HPDE6-E6E7 (cell line): ENCODE measurements at regions not wholly inside any gene's neighbourhood (a gene's known extent, or its start where the extent isn't known, plus 50 kb on each side); places are given as distances from the start of the nearest gene placed in this dataset.

Experiments
- DNase-seq: peaks from one replicate; pipeline ENCODE4 v3.0.0; 2011; ENCODE audit warnings: missing footprints; ENCODE audit errors: extremely low spot score

DNA sequence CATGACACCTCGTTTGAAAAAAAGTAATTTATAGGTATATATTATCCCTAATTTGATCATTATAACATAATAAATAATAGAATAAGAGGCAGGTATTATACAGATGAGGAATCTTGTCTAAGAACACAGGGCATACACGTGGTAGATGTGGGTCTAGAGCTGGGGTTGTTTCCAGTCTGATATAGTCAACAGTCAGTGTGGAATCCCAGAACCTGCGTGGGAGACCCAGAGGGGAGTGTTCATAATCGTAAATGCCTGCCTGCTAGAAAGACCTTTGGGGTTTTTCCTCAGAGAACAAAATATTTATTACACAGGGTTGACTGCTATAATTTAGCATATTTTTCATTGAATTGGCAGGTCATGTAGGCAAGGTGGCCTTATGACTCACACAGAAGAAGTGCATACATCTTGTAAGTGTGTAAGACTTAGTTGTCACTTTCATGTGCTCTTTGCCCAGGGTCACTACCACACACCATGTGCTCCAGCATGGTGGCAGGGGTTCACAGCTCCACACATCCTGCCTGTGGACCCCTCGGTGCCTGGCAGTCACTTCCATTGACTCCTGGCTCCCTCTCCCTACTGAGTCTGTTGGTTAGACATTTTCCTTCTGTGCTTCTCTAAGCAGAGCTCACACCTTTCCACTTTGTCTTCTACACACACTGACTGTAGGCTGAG, 94.9 kb upstream of the IKZF1 start:
- no peak for DNase-seq

DNA sequence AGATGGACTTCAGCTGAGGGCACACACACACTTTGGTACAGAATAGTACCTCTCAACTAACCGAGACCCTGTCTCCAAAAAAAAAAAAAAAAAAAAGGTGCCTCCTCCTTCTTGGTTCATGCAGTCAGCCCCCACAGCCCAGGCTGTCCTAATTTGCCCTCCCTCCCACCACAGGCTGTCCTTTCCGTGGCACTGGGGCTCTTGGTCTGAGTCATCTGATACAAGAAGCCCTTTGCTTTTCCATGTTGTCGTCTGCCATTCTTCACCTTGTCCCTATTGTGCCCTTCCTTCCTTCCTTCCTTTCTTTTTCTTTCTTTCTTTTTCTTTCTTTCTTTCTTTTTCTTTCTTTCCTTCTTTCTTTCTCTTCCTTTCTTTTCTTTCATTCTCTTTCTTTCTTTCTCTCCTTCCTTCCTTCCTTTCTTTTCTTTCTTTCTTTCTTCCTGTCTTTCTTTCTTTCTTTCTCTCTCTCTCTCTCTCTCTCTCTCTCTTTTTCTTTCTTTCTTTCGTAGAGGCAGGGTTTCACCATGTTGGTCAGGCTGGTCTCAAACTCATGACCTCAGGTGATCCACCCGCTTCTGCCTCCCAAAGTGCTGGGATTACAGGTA, 96.0 kb upstream of the IKZF1 start:
- no peak for DNase-seq

DNA sequence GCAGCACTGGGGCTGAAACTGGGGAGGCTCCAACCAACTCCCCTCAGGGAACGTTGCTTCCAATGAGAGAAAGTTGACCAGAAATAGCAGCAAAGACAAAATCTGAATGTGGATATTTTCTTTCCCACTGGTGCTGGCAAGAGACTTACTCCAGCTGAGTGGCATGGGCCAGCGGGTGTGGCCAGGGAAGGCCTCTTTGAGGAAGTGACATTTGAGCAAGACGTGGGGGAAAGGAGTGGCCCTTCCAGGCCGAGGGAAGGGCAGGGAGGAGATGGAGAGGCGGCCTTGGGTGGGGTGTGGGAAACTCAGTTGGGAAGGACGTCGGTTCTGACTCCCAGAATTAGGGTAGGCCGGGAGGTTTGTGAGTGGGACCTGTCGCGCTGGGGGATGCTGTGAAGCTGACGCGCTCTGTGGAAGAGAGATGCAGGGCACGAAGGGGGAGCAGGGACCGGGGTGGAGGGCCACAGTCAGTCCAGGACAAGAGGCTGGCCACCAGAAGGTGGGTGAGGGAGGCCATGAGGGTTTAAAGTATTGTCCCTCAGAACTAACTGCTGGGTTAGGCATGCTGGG, 96.7 kb upstream of the IKZF1 start:
- no peak for DNase-seq

DNA sequence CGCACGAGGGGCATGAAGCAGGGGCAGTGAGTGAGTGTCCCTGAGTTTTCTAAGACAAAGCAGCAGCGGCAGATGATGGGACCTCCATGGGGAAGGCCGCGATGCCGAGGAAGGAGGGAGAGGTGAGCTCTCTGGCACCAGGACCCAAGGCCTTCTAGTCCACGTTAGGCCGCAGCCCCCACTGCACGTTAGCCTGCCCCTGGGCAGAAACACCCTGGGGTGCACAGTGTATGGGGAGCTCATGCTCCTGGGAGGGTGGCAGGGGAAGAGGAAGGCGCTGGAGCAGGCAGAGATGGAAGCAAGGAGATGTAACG, 97.3 kb upstream of the IKZF1 start:
- no peak for DNase-seq

DNA sequence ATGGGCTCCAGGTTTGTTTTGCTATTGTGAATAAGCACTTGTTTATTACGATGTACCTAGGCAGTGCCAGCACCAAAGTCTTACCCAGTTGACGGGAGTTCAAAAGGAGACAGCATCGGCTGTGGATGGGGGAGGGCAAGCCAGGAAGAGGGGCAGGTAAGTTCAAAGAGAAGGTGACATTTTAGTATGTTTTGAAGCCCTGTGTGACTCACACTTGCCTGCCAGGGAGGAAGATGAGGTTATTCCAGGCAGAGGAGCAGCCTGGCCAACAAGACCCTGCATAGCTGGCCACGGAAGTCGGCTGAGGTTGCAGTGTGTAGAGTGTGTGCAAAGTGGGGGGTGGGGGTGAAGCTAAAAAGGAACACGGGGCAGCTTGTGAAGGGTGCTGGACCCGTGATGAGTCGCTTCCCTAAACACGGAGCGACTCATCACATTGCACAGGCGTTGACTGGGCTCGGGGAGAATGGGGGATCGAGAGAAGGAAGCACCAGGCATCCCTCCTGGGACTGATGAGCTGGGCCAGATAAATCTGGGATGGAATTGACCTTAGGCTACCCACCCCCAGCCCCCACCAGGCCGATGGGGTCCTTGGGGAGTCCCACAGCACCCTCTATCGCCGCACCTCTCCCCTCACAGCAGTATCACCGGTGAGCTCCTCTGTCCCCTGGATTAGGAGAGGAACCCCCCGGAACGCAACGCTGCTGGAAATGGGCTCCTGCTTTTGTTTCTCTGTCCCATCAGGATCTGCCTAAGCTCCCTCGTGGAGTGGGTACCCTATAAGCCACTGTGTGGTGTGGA, 97.9 kb upstream of the IKZF1 start:
- DNase-seq: no peak

DNA sequence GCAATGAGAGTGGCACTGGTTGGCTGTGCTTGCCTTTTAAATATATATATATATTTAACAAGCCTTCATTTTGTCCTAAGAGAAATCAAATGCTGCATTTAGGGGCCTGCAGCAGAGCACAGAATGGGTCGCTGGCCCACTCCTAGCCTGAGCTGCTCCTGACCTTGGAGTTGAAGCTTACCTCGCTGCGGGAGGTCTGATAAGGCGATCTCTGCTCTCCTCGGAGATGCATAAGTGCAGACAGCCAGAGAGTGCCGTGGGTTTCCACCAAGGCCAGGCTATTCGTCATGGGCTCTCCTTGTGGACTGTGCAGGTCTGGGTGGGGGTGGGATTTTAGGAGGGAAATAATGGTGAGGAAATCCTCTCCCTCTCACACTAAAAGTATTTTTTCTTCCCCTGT, 99.5 kb upstream of the IKZF1 start:
- no peak for DNase-seq

DNA sequence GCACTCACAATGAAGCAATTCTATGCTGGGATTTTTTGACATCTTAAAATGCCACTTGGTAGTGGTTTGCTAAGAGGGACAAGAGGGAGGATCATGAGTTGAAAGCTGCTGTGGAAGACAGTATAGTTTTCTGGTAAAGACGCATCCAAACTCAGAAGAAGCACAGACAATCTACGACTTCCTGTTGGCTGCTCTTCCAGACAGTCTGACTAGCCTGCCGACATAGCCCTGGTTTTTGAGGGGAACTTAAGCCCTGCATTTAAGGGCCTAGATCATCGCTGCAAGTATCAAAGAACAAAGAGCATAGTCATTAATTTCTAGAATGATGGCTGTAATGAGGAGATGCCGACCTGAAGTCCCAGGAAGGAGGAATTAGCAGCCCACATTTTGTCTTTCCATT, 99.9 kb upstream of the IKZF1 start:
- DNase-seq: no peak

DNA sequence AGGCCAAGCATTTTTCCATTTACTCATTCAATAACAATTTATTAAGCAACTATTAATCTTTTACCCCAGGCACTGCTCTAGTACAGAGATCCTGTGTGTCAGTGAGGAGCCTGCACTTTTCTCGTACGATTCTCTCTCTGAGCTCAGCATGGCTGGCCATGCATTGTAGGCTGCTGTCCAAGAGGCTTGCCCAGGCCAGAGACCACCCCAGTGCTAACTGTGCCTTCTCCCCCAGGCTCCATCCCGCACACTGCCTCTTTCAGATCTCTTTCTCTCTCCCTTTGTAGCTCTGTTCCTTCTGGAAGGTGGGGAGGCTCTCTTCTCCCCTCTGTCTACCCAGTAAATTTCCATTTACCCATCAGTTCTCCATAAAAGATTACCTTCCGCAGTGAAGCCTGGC, 101.0 kb upstream of the IKZF1 start:
- DNase-seq: no peak

DNA sequence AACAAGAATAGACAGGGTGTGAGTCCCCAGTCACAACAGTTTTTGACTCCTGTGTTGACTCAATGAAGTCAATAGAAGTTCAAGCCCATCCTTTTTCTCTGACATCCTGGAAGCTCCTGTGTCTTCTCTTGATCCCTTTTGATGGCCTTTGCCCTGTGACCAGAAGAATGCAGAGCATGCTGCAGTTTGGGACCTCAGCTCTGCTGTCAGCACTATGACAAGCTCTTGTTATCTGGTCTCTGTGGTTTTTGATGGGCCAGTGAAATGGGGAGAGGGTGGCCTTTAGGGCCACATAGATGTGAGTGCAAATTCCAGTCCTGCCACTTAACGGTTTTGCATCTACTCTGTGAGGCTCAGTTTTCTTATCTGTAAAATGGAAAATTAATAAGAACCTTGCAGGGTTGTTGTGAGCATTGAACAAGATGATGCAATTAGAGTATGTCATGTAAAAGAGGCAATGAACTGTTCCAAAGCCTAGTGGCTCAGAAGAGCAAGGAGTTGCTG, 102.4 kb upstream of the IKZF1 start:
- no peak for DNase-seq

DNA sequence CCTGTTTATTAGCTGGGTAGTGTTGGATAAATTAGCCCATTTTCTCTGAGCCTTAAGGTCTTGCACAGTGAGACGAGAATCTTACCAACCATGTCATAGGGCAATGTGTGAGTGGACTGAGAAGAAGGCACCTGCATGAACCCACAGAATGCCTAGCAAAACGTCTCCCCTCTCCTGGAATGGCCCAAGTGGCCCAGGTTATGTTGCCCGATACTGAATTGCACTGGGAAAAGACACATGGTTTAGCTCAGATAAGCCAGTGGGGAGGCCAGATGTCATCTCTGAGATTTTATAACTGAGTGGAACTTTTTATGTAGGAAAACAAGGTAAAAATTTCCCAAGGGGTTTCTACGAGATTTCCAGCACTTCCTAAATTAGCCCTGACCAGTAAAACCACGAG, 104.7 kb upstream of the IKZF1 start:
- no peak for DNase-seq

DNA sequence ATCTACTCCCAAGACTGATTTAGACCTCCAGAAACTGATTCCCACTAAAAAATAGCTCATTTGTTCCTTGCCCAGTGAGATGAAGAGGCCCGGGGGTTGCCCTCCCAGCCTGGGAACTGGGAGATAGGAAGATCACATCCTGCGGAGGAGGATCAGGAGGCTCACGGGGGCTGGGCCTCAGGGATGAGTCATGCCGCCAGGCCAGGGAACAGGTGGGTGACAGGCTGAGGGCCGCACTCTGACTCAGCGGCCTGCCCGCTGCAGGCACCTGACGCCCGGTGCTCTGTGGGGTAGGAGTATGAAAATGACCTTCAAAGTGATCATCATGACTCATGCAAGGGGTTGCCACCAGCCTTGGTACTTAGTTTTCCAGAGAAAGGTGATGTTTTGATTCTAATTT, 104.5 kb upstream of the ZPBP start:
- DNase-seq: peak; percentile 44

DNA sequence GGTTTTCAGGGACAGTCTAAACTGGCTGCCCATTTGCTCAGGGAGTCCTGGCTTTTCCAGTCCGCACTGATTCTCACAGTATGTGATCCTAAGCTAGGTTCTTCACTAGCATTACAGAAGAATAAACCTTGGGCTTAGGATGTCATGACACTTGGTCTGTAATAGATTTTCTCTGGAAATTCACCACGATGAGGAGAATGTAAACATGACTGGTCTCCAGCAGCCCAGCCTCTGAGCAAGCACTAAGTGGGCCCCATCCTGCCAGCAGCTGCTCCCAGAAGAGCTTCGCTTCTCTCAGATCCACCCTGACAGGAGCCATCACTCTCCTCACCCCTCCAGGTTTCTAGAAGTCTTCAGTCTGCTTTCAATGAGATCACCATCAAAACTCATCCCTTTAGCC, 103.7 kb upstream of the ZPBP start:
- DNase-seq: no peak

DNA sequence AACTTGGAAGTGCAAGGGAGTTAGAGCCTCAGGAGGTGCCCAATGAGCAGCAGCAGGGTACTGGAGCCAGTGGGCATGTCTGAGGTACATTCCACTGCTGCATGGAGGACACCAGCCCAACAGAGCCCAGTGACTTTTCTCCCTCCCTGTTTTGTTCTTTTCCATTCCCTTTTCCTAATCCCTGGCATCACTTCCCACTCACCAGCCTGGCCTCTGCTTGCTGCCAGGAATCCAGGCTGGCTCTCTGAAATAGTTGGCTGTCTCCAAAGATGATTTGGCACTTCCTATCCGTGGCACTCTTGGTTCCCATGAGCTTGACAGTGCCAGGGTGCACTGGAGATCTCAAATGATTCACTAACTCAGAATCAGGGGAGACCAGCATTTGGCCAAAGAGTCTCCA, 97.7 kb upstream of the ZPBP start:
- DNase-seq: no peak

DNA sequence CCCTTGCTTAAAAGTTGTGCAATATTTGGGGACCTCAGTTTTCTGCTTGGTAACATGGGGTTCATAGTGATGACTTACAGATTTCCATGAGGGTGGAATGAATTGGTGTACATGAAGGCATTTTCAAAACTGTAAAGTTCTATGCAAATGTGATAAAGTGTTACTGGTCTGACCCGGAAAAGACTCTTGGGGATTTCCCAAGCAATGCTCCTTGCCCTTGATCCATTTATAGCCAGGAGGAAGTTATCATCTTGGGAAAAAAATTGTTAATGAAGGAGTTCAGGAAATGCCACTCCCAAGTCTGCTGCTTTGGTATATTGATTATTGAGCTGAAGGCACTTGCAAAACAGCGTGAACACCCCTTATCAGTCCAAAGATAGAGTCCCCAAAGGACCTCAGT, 96.3 kb upstream of the ZPBP start:
- no peak for DNase-seq

DNA sequence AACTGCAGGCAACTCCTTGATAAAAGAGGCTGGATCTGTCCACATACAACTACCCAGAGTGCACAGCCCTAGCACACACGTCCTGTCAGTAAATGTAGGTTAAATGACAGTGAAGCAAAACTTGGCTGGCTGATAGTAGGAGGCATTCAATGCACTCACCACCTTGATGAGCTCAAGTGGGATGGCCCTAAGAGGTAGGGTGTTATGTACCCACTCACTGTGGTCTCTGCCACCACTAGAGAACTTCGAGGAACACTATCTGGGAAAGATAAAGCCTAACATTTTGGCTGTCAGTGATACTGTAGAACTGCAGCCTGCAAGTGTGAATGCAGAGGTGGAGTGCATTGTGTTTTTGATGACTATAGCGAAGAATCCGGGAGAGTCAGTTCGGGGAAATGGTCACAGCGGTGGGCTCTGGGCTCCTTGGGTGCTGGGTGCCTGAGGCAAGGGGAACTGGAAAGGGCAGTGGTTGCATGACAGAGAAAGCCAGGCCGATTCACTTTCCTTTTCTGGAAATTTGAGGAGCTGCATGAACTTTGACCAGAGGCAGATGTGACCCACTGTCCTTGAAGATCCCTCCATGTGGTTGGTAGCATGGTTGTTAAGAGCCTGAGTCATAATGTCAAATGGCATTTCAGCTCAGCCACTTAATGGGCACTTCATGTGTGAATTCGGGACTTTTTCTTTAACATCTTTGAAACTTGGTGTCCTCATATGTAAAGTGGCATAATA, 93.1 kb upstream of the ZPBP start:
- no peak for DNase-seq

DNA sequence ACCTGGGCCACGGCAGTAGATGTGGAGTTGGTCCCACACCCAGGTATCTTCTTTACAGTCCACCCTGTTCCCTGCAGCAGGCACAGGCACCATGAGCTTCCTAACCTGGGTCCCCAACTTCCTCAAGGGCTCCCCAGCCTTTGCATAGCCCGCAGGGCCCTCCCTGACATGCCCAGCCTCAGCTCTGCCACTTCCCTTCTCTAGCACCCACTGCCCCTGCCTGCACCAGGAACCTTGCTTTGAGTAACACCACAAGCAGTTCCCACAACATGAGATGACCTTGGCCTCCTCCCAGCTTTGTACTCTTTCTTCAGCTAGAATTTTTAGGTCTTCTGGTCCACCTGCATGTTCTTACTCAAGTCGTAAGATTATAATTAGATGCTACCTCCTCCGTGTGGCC, 92.2 kb upstream of the ZPBP start:
- DNase-seq: no peak

DNA sequence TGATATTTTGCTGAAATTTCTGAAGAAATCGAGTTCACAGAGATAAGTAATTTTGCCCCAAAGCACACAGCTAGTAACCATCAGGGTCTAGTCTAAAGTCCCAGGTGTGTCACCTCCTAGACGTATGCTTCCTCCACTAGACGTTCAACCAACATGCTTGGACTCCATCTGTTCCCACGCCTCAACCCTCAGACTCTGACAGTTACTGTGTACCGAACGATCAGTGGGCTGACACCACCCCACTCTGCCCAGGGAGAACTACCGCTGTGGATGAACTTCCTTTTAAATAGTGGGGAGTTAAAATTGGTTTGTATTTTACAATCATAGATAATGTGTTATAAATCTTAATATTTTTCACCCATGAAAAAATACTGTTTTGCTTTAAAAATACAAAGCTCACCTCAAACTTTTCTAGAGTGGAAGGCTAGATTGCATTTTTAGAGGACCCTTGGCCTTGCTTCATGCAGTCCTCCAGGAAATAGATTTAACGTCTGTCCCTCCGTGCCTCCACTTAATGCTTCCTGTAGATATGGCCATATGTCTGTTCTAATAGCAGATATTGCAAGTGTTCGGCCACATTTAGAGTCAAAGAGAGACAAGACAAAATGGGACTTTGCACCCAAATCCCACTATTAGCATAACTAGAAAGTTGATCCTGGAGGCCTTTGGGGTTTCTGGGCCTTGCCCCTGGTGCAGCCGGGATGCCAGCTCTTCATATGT, 91.4 kb upstream of the ZPBP start:
- DNase-seq: no peak

DNA sequence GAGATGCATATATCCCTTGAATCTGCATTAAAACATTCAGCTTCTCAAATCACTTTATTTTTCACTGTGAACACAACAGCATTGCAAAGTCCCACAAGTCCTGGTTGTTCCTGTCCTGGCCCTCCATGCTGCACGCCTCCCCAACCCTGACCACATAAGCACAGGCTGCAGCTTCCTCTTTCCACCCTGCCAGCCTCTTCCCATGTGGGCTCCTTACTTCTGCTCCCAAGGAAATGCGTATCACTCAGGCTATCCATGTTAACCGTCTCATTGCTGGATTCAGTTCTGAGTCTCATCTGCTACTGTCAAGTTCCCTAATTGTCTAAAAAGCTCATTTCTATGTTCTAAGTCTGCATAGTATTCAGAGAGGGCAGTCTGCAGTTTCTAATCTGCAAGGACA, 89.7 kb upstream of the ZPBP start:
- no peak for DNase-seq

DNA sequence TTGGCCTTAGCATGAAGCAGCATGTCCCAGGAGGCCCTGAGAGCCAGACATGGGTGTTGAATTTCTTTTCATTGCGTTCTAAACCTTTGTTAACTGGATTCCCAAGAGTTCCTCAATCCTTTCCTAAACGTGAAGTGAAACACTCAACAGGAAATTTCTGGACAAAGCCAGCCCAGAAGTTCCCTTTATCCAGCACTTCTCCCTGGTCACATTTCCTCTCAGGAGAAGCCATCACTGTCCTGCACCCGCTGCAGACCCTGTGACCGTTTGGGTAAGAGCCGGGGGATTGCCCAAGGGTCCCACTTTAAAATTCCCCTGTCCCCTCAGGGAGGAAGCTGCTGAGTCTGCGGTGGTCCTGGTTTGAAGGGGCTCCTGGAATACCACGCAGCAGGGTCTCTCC, 88.0 kb upstream of the ZPBP start:
- DNase-seq: no peak

DNA sequence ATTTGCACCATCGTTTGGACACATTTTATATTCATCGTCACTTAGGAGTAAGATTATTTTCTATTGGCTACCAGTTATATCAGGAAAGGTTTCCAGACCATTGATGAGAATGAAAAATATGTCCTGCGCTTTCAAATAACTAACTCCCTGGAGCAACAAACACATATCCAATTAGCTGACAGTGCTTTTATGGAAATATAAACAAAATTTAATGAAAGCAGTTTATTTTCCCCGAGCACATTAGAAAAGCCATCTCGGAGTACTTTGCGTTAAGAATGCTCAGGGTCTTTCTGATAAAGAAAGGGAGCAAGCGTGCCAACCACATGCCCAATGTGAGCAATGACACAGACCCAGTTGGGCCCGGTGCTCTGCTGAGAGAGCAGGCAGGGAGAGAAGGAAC, 85.1 kb upstream of the ZPBP start:
- no peak for DNase-seq

DNA sequence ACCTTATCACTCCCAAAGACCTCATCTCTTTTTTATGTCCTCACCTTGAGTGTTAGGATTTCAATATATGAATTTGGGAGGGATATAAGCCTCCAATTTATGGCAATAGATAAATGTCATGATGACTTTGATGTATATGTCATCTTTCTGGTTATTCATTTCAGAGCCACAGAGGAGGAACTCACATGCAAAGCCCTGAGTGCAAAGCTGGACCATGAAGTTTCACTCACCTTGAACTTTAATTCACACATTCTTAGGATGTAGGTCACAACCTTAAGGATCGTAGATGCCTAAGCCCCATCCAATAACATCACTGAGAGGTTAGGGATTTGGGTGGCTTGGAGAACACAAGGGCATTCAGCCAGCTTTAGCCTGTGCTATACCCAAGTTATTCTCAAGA, 81.9 kb upstream of the ZPBP start:
- DNase-seq: no peak
